ENCODE measurements at regions not wholly inside any gene's neighbourhood (a gene's known extent, or its start where the extent isn't known, plus 50 kb on each side); places are given as distances from the start of the nearest gene placed in this dataset.
A peak's percentile ranks its signal among the peaks of the same experiment; 100 is the strongest.
"Not testable (repeated sequence)": the region's sequence is repeated elsewhere in the genome, so short reads cannot be mapped to it uniquely, and the experiment has no call there.

- DNase-seq (ENCODE audit: low read depth in 3 of 3), result not testable (repeated sequence)
Measured at GRCh38 chr21:8377093-8377841, 2144.1 kb upstream of the TPTE start.

GRCh38 chr21:8380419-8381079 lies 2140.8 kb upstream of the TPTE start:
- not testable (repeated sequence) for DNase-seq (ENCODE audit: low read depth in 3 of 3)

- DNase-seq (ENCODE audit: low read depth in 3 of 3), result not testable (repeated sequence)
Measured at GRCh38 chr21:8388169-8388939, 2133.0 kb upstream of the TPTE start.

- not testable (repeated sequence) for DNase-seq (ENCODE audit: low read depth in 3 of 3)
Measured at GRCh38 chr21:8388940-8389238, 2132.5 kb upstream of the TPTE start.

GRCh38 chr21:8390550-8391171 lies 2130.7 kb upstream of the TPTE start:
- DNase-seq (ENCODE audit: low read depth in 3 of 3), result not testable (repeated sequence)

GRCh38 chr21:8394380-8394779 lies 2127.0 kb upstream of the TPTE start:
- not testable (repeated sequence) for DNase-seq (ENCODE audit: low read depth in 3 of 3)

GRCh38 chr21:8395992-8396391 lies 2125.4 kb upstream of the TPTE start:
- not testable (repeated sequence) for DNase-seq (ENCODE audit: low read depth in 3 of 3)

GRCh38 chr21:8398870-8399437 lies 2122.4 kb upstream of the TPTE start:
- DNase-seq (ENCODE audit: low read depth in 3 of 3), result not testable (repeated sequence)

- not testable (repeated sequence) for DNase-seq (ENCODE audit: low read depth in 3 of 3)
Measured at GRCh38 chr21:8399866-8400265, 2121.5 kb upstream of the TPTE start.

- DNase-seq (ENCODE audit: low read depth in 3 of 3), result not testable (repeated sequence)
Measured at GRCh38 chr21:8401799-8402198, 2119.6 kb upstream of the TPTE start.

- DNase-seq (ENCODE audit: low read depth in 3 of 3), result not testable (repeated sequence)
Measured at GRCh38 chr21:8406331-8406730, 2115.1 kb upstream of the TPTE start.

GRCh38 chr21:8411139-8411671 lies 2110.2 kb upstream of the TPTE start:
- not testable (repeated sequence) for DNase-seq (ENCODE audit: low read depth in 3 of 3)

GRCh38 chr21:8419925-8420560 lies 2101.3 kb upstream of the TPTE start:
- DNase-seq (ENCODE audit: low read depth in 3 of 3), result peak in 1 of 3 donors; percentile 4

- DNase-seq (ENCODE audit: low read depth in 3 of 3), result not testable (repeated sequence)
Measured at GRCh38 chr21:8427790-8428667, 2093.4 kb upstream of the TPTE start.

GRCh38 chr21:8428668-8429456 lies 2092.5 kb upstream of the TPTE start:
- not testable (repeated sequence) for DNase-seq (ENCODE audit: low read depth in 3 of 3)

GRCh38 chr21:8434710-8435109 lies 2086.7 kb upstream of the TPTE start:
- DNase-seq (ENCODE audit: low read depth in 3 of 3), result not testable (repeated sequence)

GRCh38 chr21:8443093-8443492 lies 2078.3 kb upstream of the TPTE start:
- DNase-seq (ENCODE audit: low read depth in 3 of 3), result not testable (repeated sequence)

GRCh38 chr21:8449807-8450206 lies 2071.6 kb upstream of the TPTE start:
- DNase-seq (ENCODE audit: low read depth in 3 of 3), result not testable (repeated sequence)
